ENCODE measurements at regions not wholly inside any gene's neighbourhood (a gene's known extent, or its start where the extent isn't known, plus 50 kb on each side); places are given as distances from the start of the nearest gene placed in this dataset.

DNA sequence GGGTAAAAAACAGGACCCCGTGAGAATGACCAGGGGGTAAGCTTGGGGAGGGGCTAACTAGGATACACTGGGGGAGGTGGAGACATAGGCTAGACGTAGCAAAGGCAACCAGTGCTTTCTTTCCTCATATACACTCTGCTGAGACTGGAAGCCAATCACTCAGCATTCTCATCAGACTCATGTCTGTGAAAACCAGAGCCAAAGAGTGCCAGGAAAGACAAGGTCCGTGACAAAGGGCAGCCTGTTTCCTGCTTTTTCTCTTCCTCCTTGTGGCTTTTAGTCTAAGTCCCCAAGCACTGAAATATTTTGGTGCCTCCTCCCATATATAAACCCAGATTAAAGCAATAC is 97.9 kb upstream of the NEDD9 start:
- Histone ChIP-seq H4K20me1 (ENCODE audit: insufficient read depth, low read length) (no peaks in the 10 kb centered on the region), H3K9ac (ENCODE audit: insufficient read depth, low read length, poor library complexity, severe bottlenecking) (peak overlapping the region; percentile 21), H3K4me2 (replicated peaks; ENCODE audit: extremely low read depth, low read length, poor library complexity, severe bottlenecking) (peak overlapping the region; percentile 33), H2AFZ (ENCODE audit: insufficient read depth, low read depth, low read length, poor library complexity, severe bottlenecking) (peak overlapping the region; percentile 25), H3K4me1 (ENCODE audit: control insufficient read depth in 1 of 2, insufficient read depth in 2 of 2, low read length in 2 of 2) (peaks cover 44 to 45% of the 10 kb centered on the region in 2 donors), H3K4me3 (replicated peaks in 1 of 3; ENCODE audit: low read depth in 2 of 3, low read length in 3 of 3) (peak overlapping the region in 1 of 3 experiments; percentile 15), H3K9me3 (replicated peaks in 1 of 2; ENCODE audit: control insufficient read depth in 1 of 2, insufficient read depth in 1 of 2, low read length in 2 of 2) (no peaks in the 10 kb centered on the region), H3K36me3 (replicated peaks in 1 of 2; ENCODE audit: control insufficient read depth in 1 of 2, insufficient read depth in 2 of 2, low read length in 2 of 2) (peaks cover 6 to 32% of the 10 kb centered on the region in 2 donors), H3K27me3 (ENCODE audit: control insufficient read depth in 2 of 2, insufficient read depth in 2 of 2, low read length in 2 of 2) (no peaks in the 10 kb centered on the region), H3K79me2 (ENCODE audit: insufficient read depth, low read length) (peaks cover 29% of the 10 kb centered on the region), H3K27ac (ENCODE audit: low read depth in 1 of 2, low read length in 2 of 2) (peak overlapping the region; percentile 45 to 84)
- intact Hi-C loops (cut with micrococcal nuclease): no loop called here
- peak; percentile 80 to 94 (median 82) for DNase-seq
- H3K36me3 Mint-ChIP-seq: peaks cover 59 to 74% of the 10 kb centered on the region in 2 donors
- H3K4me1 Mint-ChIP-seq: peaks cover 58% of the 10 kb centered on the region
- peaks cover 0 to 2% (median 1%) of the 10 kb centered on the region in 3 donors for H3K27me3 Mint-ChIP-seq (ENCODE audit: low read depth in 3 of 3)
- H3K9me3 Mint-ChIP-seq: peaks cover 0 to 4% (median 0%) of the 10 kb centered on the region in 7 donors
- peak overlapping the region; percentile 93 to 98 (median 95) for H3K27ac Mint-ChIP-seq
- peak overlapping the region; percentile 2 to 62 for H3K4me3 Mint-ChIP-seq
- TF ChIP-seq, protein P1, sequence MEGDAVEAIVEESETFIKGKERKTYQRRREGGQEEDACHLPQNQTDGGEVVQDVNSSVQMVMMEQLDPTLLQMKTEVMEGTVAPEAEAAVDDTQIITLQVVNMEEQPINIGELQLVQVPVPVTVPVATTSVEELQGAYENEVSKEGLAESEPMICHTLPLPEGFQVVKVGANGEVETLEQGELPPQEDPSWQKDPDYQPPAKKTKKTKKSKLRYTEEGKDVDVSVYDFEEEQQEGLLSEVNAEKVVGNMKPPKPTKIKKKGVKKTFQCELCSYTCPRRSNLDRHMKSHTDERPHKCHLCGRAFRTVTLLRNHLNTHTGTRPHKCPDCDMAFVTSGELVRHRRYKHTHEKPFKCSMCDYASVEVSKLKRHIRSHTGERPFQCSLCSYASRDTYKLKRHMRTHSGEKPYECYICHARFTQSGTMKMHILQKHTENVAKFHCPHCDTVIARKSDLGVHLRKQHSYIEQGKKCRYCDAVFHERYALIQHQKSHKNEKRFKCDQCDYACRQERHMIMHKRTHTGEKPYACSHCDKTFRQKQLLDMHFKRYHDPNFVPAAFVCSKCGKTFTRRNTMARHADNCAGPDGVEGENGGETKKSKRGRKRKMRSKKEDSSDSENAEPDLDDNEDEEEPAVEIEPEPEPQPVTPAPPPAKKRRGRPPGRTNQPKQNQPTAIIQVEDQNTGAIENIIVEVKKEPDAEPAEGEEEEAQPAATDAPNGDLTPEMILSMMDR (IDR thresholded peaks at IDR 0.05): no peak
- WGBS (ENCODE audit: insufficient coverage): 0% methylated on average over 1 of the region's 3 CpGs

DNA sequence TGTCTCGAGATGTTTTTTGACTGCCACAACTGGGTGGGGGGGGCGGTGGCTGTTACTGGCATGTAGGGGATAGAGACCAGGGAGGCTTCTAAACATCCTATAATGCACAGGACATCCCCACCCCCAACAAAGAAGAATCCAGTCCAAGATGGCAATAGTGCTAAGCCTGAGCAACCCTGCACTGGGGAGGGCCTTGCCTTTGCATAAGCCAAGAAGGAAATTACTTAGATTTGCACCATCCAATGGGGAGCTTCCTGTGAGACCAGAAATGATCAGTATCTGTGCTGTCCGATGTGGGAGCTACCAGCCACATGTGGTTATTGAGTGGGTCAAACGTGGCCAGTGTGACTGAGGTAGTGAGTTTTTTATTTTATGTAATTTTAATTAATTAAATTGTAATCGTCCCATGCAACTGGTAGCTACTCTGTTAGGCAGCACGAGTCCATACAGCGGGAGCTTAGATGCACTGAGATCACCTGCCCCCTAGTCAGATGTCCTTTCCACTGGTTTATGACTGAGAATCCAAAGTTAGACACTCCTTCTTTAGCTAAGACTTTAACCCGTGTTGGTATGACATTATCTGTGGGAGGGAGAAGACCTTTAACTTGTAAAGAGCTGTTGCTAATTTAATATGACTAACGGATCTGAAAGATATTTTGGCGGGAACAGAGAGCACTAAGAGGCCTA is 97.4 kb upstream of the NEDD9 start:
- H3K4me2 ChIP-seq (replicated peaks; ENCODE audit: extremely low read depth, low read length, poor library complexity, severe bottlenecking): peak overlapping the region; percentile 33
- peaks cover 30% of the 10 kb centered on the region for H3K79me2 ChIP-seq (ENCODE audit: insufficient read depth, low read length)
- peaks cover 61% of the 10 kb centered on the region for H3K4me1 Mint-ChIP-seq
- H3K9me3 ChIP-seq (replicated peaks in 1 of 2; ENCODE audit: control insufficient read depth in 1 of 2, insufficient read depth in 1 of 2, low read length in 2 of 2): no peaks in the 10 kb centered on the region
- H3K27me3 Mint-ChIP-seq (ENCODE audit: low read depth in 3 of 3): peaks cover 0 to 2% (median 1%) of the 10 kb centered on the region in 3 donors
- H3K4me3 Mint-ChIP-seq: peak overlapping the region; percentile 2 to 62
- H3K27ac ChIP-seq (ENCODE audit: low read depth in 1 of 2, low read length in 2 of 2): peak overlapping the region; percentile 45 to 84
- peak overlapping the region; percentile 25 for H2AFZ ChIP-seq (ENCODE audit: insufficient read depth, low read depth, low read length, poor library complexity, severe bottlenecking)
- H4K20me1 ChIP-seq (ENCODE audit: insufficient read depth, low read length): no peaks in the 10 kb centered on the region
- peaks cover 0 to 4% (median 0%) of the 10 kb centered on the region in 7 donors for H3K9me3 Mint-ChIP-seq
- peak overlapping the region; percentile 21 for H3K9ac ChIP-seq (ENCODE audit: insufficient read depth, low read length, poor library complexity, severe bottlenecking)
- peak overlapping the region; percentile 93 to 98 (median 95) for H3K27ac Mint-ChIP-seq
- peaks cover 47 to 50% of the 10 kb centered on the region in 2 donors for H3K4me1 ChIP-seq (ENCODE audit: control insufficient read depth in 1 of 2, insufficient read depth in 2 of 2, low read length in 2 of 2)
- WGBS (ENCODE audit: insufficient coverage): 43% methylated on average over 2 of the region's 10 CpGs
- peaks cover 6 to 32% of the 10 kb centered on the region in 2 donors for H3K36me3 ChIP-seq (replicated peaks in 1 of 2; ENCODE audit: control insufficient read depth in 1 of 2, insufficient read depth in 2 of 2, low read length in 2 of 2)
- no peak overlapping the region for H3K4me3 ChIP-seq (replicated peaks in 1 of 3; ENCODE audit: low read depth in 2 of 3, low read length in 3 of 3)
- intact Hi-C loops (cut with micrococcal nuclease): loop anchor here in 1 of 2 donors (10.0 kb wide), 2 partner anchors 165 to 185 kb away; no protein-coding TSS in a partner anchor
- peaks cover 55 to 71% of the 10 kb centered on the region in 2 donors for H3K36me3 Mint-ChIP-seq
- DNase-seq: no peak
- TF ChIP-seq, protein P1 (IDR thresholded peaks at IDR 0.05): no peak
- no peaks in the 10 kb centered on the region for H3K27me3 ChIP-seq (ENCODE audit: control insufficient read depth in 2 of 2, insufficient read depth in 2 of 2, low read length in 2 of 2)
